H7 (cell line): ENCODE measurements at regions not wholly inside any gene's neighbourhood (a gene's known extent, or its start where the extent isn't known, plus 50 kb on each side); places are given as distances from the start of the nearest gene placed in this dataset.

Experiments
- DNase-seq: peaks from one replicate; pipeline ENCODE4 v3.0.0; 2012
- H3K27me3 ChIP-seq: 2 replicates; pipeline ENCODE4 v1.6.0; 2011; ENCODE audit warnings: mild to moderate bottlenecking, low read length; ENCODE audit not compliant: control insufficient read depth, insufficient read depth
- H3K36me3 ChIP-seq: replicated peaks from 2 replicates; pipeline ENCODE4 v1.5.1; 2011; ENCODE audit warnings: low read length; ENCODE audit not compliant: control insufficient read depth, insufficient read depth
- H3K4me3 ChIP-seq: 2 replicates; pipeline ENCODE4 v1.5.1; 2011; ENCODE audit warnings: low read depth, mild to moderate bottlenecking, control low read depth, low read length, moderate library complexity; ENCODE audit not compliant: insufficient read depth

DNA sequence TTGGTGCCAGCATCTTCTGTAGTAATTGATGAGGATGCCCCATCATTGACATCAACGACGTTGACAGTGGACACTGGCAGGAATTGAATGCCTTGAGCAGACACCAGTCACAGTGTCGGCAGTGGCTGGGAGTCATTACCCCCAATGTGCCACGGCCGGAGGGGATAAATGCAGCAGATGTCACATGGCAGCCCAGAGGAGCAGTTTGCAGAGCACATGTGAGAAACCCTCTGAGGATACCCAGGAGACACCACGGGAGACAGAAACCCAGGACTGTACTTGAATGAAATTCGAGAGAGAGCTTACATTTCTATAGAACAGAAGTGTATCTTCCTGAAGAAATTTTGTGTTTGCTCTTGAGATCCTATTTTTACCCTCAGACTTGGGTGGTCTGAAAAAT, 409.1 kb upstream of the TNP1 start:
- Histone ChIP-seq H3K4me3 (no peak overlapping the region), H3K36me3 (no peaks in the 10 kb centered on the region), H3K27me3 (peaks cover 90% of the 10 kb centered on the region)
- DNase-seq, result no peak

DNA sequence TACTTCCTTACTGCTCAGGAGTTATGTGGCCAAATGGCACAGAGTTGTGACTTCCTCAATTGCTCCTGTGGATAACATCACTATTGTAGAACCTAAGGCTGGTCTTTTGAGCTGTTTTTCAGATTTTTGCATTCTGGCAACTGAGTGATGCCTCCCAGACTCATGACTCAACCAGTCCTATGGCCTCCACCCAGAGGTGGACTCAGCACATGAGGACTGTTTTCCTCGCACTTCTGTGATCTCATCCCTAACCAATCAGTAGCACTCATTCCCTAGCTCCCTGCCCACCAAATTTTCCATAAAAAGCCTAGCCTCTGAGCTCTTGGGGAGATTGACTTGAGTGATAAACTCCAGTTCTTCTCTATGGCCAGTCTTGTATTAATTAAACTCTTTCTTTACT, 407.9 kb upstream of the TNP1 start:
- no peak for DNase-seq
- Histone ChIP-seq H3K36me3 (no peaks in the 10 kb centered on the region), H3K4me3 (no peak overlapping the region), H3K27me3 (peaks cover 88% of the 10 kb centered on the region)

- H3K4me3 ChIP-seq, result no peak overlapping the region
These were observed 403.9 kb upstream of the TNP1 start for GRCh38 chr2:217263756-217264155.

DNA sequence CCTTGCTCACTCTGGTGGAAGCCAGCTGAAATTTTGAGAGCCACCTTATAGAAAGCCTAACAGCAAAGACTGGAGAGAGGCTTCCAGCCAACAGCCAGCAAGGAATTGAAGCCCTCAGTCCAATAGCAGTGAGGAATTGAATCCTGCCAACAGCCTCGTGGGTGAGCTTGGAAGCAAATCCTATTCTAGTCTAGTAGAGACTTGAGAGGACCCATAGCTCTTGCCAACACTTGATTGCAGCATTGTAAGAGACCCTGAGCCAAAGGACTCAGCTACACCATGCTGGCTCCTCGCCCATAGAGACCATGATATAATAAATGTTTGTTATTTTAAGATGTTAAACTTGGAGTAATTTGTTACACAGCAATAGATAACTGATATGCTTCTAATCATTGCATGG, 403.0 kb upstream of the TNP1 start:
- Histone ChIP-seq H3K36me3 (no peaks in the 10 kb centered on the region), H3K27me3 (peaks cover 64% of the 10 kb centered on the region), H3K4me3 (no peak overlapping the region)
- DNase-seq, result no peak

More at GRCh38 chr2:217263756-217264155, 403.9 kb upstream of the TNP1 start:
- H3K27me3 ChIP-seq, result peaks cover 72% of the 10 kb centered on the region
- H3K36me3 ChIP-seq, result no peaks in the 10 kb centered on the region
- no peak for DNase-seq

DNA sequence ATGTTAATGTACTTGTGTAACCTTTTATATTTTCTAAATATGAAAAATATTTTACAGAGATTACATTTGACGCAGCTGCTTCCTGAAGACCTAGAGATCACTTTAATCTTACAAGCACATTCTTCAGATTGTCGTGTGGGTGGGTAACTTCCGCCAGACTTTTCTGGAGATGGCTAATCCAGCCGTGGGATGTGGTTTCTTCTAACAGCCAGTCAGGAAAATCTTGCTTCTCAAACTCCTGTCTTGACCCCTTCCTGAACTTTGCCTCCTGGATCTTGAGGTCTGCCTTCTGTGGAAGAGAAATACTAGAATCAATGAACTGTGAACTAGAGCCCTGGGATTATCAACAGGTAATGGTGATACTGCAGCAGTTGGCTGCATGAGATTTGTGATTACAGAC, 401.6 kb upstream of the TNP1 start:
- peaks cover 50% of the 10 kb centered on the region for H3K27me3 ChIP-seq

DNA sequence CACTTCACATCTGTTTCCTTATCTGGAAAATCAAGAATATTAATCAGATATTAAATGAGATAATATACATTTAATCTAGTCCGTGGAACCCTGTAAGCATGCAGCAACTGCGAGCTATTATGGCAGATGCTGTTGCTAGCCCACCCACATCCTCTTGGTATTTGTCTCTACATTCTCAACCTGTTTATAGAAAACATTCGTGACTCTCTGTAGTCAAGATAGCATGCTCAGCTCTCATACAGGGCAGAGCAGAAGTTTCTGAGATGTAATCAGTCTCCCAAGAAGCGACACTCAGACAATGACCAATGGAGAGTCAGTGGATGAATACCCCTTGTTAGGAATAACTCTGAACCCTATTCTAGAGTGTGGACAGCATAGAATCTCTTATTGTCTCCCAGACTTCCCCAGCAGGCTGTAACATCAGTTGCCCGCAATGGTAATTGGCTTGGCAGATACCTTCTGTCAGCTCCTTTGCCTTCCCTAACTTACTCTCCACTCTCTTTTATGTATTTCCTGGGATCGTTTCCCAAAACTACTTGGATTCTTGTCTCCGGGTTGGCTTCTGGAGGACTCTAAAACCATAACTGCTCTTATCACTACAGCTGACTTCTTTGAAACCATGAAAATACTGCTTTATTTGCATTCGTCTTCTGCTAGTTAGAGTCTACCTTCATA, 400.7 kb upstream of the TNP1 start:
- no peak for DNase-seq
- Histone ChIP-seq H3K27me3 (peaks cover 43% of the 10 kb centered on the region), H3K36me3 (no peaks in the 10 kb centered on the region), H3K4me3 (no peak overlapping the region)

More for the DNA sequence above, 401.6 kb upstream of the TNP1 start:
- DNase-seq, result no peak
- Histone ChIP-seq H3K4me3 (no peak overlapping the region), H3K36me3 (no peaks in the 10 kb centered on the region)

DNA sequence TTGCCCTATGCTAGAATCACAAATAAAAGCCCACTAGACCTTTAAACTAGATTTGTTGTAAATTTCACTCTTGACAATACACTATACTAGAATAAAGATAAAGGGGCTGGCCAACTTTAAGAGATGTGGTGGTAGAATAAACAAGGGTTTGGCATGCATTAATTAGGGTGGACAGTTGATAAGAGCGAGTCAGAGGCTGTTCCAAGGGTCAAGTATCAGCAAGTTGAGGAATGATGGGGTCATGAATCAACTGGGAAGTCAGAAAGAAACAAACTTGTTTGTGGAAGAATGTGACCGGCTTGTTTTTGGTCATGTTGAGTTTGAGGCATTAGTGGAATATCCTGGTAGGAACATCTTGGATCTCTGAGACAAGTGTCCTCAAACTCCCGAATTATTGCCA, 398.3 kb upstream of the TNP1 start:
- DNase-seq, result no peak
- Histone ChIP-seq H3K4me3 (no peak overlapping the region), H3K36me3 (no peaks in the 10 kb centered on the region), H3K27me3 (peaks cover 25% of the 10 kb centered on the region)

GRCh38 chr2:217256251-217256650, 396.4 kb upstream of the TNP1 start:
- no peak overlapping the region for H3K4me3 ChIP-seq
- H3K27me3 ChIP-seq, result peaks cover 11% of the 10 kb centered on the region
- no peaks in the 10 kb centered on the region for H3K36me3 ChIP-seq
- DNase-seq, result no peak

- no peaks in the 10 kb centered on the region for H3K36me3 ChIP-seq
- H3K4me3 ChIP-seq, result no peak overlapping the region
- H3K27me3 ChIP-seq, result peaks cover 2% of the 10 kb centered on the region; the same call in 1 of the 2 replicates
- DNase-seq, result no peak
These were observed 394.2 kb upstream of the TNP1 start for GRCh38 chr2:217254111-217254510.

DNA sequence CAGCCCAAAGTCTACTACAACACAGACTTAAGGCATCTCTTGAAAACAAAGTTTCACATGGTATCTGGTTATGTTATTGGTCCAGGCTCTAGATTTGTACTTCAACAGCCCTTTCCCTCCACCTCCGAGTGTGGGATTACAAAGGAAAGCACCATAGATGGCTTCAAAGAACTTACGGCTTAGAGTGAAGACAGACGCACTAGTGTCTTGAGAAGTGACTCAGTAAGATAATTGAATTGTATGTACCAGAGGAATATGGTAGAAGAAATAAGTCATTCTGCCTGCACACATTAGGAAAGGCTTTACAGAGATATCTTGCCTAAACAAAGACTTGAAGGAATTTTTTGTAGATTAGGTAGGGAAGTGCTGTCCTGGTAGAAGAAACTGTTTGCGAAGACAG, 392.3 kb upstream of the TNP1 start:
- peaks cover 2% of the 10 kb centered on the region; the same call in 1 of the 2 replicates for H3K27me3 ChIP-seq
- DNase-seq, result no peak
- H3K4me3 ChIP-seq, result no peak overlapping the region
- no peaks in the 10 kb centered on the region for H3K36me3 ChIP-seq

GRCh38 chr2:217250013-217250524, 390.2 kb upstream of the TNP1 start:
- H3K4me3 ChIP-seq, result no peak overlapping the region
- peaks cover 2% of the 10 kb centered on the region; the same call in 1 of the 2 replicates for H3K27me3 ChIP-seq
- H3K36me3 ChIP-seq, result no peaks in the 10 kb centered on the region
- DNase-seq, result no peak

GRCh38 chr2:217249121-217250012, 389.5 kb upstream of the TNP1 start:
- Histone ChIP-seq H3K36me3 (no peaks in the 10 kb centered on the region), H3K27me3 (peaks cover 2% of the 10 kb centered on the region; the same call in 1 of the 2 replicates), H3K4me3 (no peak overlapping the region)
- DNase-seq, result no peak

GRCh38 chr2:217248312-217248935, 388.6 kb upstream of the TNP1 start:
- H3K27me3 ChIP-seq, result peaks cover 2% of the 10 kb centered on the region; the same call in 1 of the 2 replicates
- peak; percentile 21 for DNase-seq
- no peaks in the 10 kb centered on the region for H3K36me3 ChIP-seq
- no peak overlapping the region for H3K4me3 ChIP-seq

- Histone ChIP-seq H3K36me3 (no peaks in the 10 kb centered on the region), H3K4me3 (no peak overlapping the region), H3K27me3 (peaks cover 2% of the 10 kb centered on the region; the same call in 1 of the 2 replicates)
- no peak for DNase-seq
These were observed 387.6 kb upstream of the TNP1 start for GRCh38 chr2:217247476-217247875.
